Neuronal stem cell (in vitro differentiated cells): ENCODE measurements at regions not wholly inside any gene's neighbourhood (a gene's known extent, or its start where the extent isn't known, plus 50 kb on each side); places are given as distances from the start of the nearest gene placed in this dataset.

Experiments
- DNase-seq: peaks from one replicate; pipeline ENCODE4 v3.0.0-alpha.2; 2013; ENCODE audit warnings: low spot score
- H2AFZ ChIP-seq: one replicate; pipeline ENCODE4 v1.6.1; 2013; ENCODE audit warnings: mild to moderate bottlenecking, low read length, inconsistent platforms
- H2AK5ac ChIP-seq: 2 replicates; pipeline ENCODE4 v1.6.1; 2013; ENCODE audit warnings: low read depth, mild to moderate bottlenecking, inconsistent platforms, low read length, moderate library complexity, mixed read lengths
- H2BK120ac ChIP-seq: 2 replicates; pipeline ENCODE4 v1.6.1; 2013; ENCODE audit warnings: low read depth, mild to moderate bottlenecking, inconsistent platforms, low read length, moderate library complexity, mixed read lengths
- H2BK12ac ChIP-seq: one replicate; pipeline ENCODE4 v1.6.1; 2013; ENCODE audit warnings: low read length, inconsistent platforms
- H2BK15ac ChIP-seq: 2 replicates; pipeline ENCODE4 v1.6.1; 2013; ENCODE audit warnings: mild to moderate bottlenecking, low read length, inconsistent platforms, mixed read lengths
- H2BK5ac ChIP-seq: one replicate; pipeline ENCODE4 v1.6.1; 2013; ENCODE audit warnings: inconsistent platforms, mild to moderate bottlenecking, low read length, moderate library complexity
- H3K14ac ChIP-seq: one replicate; pipeline ENCODE4 v1.6.1; 2013; ENCODE audit warnings: low read length, inconsistent platforms
- H3K18ac ChIP-seq: 2 replicates; pipeline ENCODE4 v1.6.1; 2013; ENCODE audit warnings: low read length, inconsistent platforms
- H3K23ac ChIP-seq: 2 replicates; pipeline ENCODE4 v1.6.1; 2013; ENCODE audit warnings: low read depth, mild to moderate bottlenecking, mixed read lengths, low read length, inconsistent platforms; ENCODE audit not compliant: poor library complexity
- H3K27ac ChIP-seq: replicated peaks from 3 replicates; pipeline ENCODE4 v1.5.1; 2013; ENCODE audit warnings: low read length, inconsistent platforms
- H3K27me3 ChIP-seq, 3 experiments: 2 replicates each; pipeline ENCODE4 v1.6.1; 2013; ENCODE audit warnings: low read length in 3 of 3, mild to moderate bottlenecking in 2 of 3, inconsistent platforms in 1 of 3, low read depth in 1 of 3, mixed read lengths in 1 of 3, moderate library complexity in 1 of 3; ENCODE audit not compliant: control insufficient read depth in 3 of 3, insufficient read depth in 3 of 3
- H3K36me3 ChIP-seq, 2 donors: replicated peaks in 1 of 2; 2 replicates each; pipeline ENCODE4 v1.6.1; 2013; ENCODE audit warnings: low read length in 2 of 2; ENCODE audit not compliant: control insufficient read depth in 2 of 2, insufficient read depth in 2 of 2
- H3K4ac ChIP-seq: 2 replicates; pipeline ENCODE4 v1.6.1; 2013; ENCODE audit warnings: inconsistent platforms, mild to moderate bottlenecking, low read length, moderate library complexity
- H3K4me1 ChIP-seq, 2 donors: 1 replicate in 1 of 2; 2 replicates in 1 of 2; pipeline ENCODE4 v1.6.1; 2013; ENCODE audit warnings: low read length in 2 of 2, low read depth in 1 of 2; ENCODE audit not compliant: control insufficient read depth in 2 of 2, insufficient read depth in 1 of 2
- H3K4me2 ChIP-seq: one replicate; pipeline ENCODE4 v1.6.1; 2013; ENCODE audit warnings: mild to moderate bottlenecking, low read length, inconsistent platforms; ENCODE audit not compliant: insufficient read depth, poor library complexity, severe bottlenecking
- H3K4me3 ChIP-seq, 2 donors: 2 replicates each; pipeline ENCODE4 v1.5.1; 2013; ENCODE audit warnings: low read length in 2 of 2, mild to moderate bottlenecking in 2 of 2, inconsistent platforms in 1 of 2, moderate library complexity in 1 of 2
- H3K79me1 ChIP-seq: one replicate; pipeline ENCODE4 v1.6.1; 2013; ENCODE audit warnings: low read depth, mild to moderate bottlenecking, inconsistent platforms, low read length, moderate library complexity
- H3K9ac ChIP-seq: one replicate; pipeline ENCODE4 v1.6.1; 2013; ENCODE audit warnings: mild to moderate bottlenecking, low read depth, low read length, inconsistent platforms; ENCODE audit not compliant: poor library complexity
- H3K9me3 ChIP-seq, 2 donors: replicated peaks in 1 of 2; 2 replicates each; pipeline versions ENCODE3 to v1.6.1; 2013; ENCODE audit warnings: low read length in 2 of 2, mild to moderate bottlenecking in 2 of 2, inconsistent platforms in 1 of 2, low read depth in 1 of 2, mixed read lengths in 1 of 2, moderate library complexity in 1 of 2; ENCODE audit not compliant: control insufficient read depth in 2 of 2, insufficient read depth in 1 of 2
- H4K8ac ChIP-seq: one replicate; pipeline ENCODE4 v1.6.1; 2013; ENCODE audit warnings: low read depth, mild to moderate bottlenecking, inconsistent platforms, low read length, moderate library complexity
- H4K91ac ChIP-seq: one replicate; pipeline ENCODE4 v1.6.1; 2013; ENCODE audit warnings: low read length, low read depth, mild to moderate bottlenecking, inconsistent platforms; ENCODE audit not compliant: poor library complexity
- WGBS, 2 donors: extraction: QIAGEN DNeasy Blood & Tissue Kit; methylation state at CpG; one replicate each; pipeline ENCODE4 v1.1.7; 2013; ENCODE audit warnings: missing lambda C conversion rate in 2 of 2, mixed read lengths in 1 of 2; ENCODE audit not compliant: insufficient read length in 2 of 2, insufficient replicate concordance in 1 of 2; ENCODE audit errors: extremely low coverage in 2 of 2; 5-methylcytosine and 5-hydroxymethylcytosine counted together

DNA sequence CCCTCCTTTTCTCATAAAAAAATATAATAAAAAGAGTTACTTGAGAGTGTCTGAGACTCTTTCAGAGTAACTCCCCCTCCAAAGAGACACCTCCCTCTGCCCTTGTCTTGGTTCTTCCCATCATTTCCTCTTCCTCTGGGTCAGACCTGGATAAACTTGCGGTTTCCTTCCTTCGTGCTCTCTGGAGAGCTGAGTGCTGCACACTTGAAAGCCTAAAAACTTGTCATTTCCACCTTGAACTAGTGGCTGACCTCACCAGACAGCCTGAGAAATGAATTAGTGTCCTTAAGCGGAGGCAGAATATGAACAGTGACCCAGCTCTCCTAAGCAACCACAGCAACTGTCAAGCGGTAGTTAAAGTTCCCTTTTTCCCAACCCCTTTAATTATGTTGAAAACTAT is 88.4 kb upstream of the PROX1 start:
- Histone ChIP-seq H3K27me3 (no peaks in the 10 kb centered on the region), H3K18ac (no peak overlapping the region), H3K27ac (no peak overlapping the region), H3K36me3 (no peaks in the 10 kb centered on the region), H2BK15ac (no peak overlapping the region), H4K8ac (no peak overlapping the region), H3K9ac (no peak overlapping the region), H2BK120ac (no peak overlapping the region), H3K4me3 (no peak overlapping the region), H2AK5ac (no peak overlapping the region), H3K23ac (no peak overlapping the region), H2BK5ac (no peak overlapping the region), H4K91ac (no peak overlapping the region), H3K4me1 (no peaks in the 10 kb centered on the region), H3K4me2 (no peak overlapping the region), H3K79me1 (no peaks in the 10 kb centered on the region), H3K14ac (no peak overlapping the region), H2AFZ (no peak overlapping the region), H3K9me3 (no peaks in the 10 kb centered on the region), H2BK12ac (no peak overlapping the region), H3K4ac (no peak overlapping the region)
- DNase-seq, result no peak
- no CpG with 5 or more reads among the region's 4 CpGs for WGBS, 2 donors

DNA sequence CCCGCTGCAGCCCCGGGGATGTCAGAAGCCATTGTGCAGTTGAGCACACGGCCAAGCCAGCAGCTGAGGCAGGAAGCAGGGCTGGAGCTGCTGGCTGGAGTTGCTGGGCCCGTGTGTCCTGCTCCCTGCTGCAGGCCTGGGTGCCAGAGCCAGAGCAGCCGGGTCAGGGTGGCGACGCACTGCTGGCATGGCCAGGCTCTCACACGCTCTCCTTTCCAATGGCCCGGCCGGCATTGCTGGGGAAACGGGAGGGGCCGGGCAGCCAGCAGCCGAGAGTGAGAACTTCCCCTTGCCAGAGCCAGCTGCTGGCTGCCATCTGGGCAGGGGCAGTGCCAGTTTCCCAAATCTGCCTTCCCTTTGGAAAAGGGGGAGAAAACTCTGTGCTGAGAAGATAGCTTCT is 82.4 kb upstream of the PROX1 start:
- no peak overlapping the region for H2BK5ac ChIP-seq
- no peak overlapping the region for H4K8ac ChIP-seq
- no peaks in the 10 kb centered on the region for H3K36me3 ChIP-seq
- no CpG with 5 or more reads among the region's 13 CpGs for WGBS, 2 donors
- no peak overlapping the region for H2AFZ ChIP-seq
- no peak overlapping the region for H3K4ac ChIP-seq
- H4K91ac ChIP-seq, result no peak overlapping the region
- no peak overlapping the region for H2BK120ac ChIP-seq
- H3K27ac ChIP-seq, result no peak overlapping the region
- peak overlapping the region; percentile 42 for H3K14ac ChIP-seq
- peaks cover 0 to 3% of the 10 kb centered on the region in 2 donors for H3K4me1 ChIP-seq
- no peaks in the 10 kb centered on the region for H3K79me1 ChIP-seq
- no peaks in the 10 kb centered on the region for H3K27me3 ChIP-seq
- no peak overlapping the region for H3K9ac ChIP-seq
- no peak overlapping the region for H2AK5ac ChIP-seq
- peak overlapping the region; percentile 28 for H3K23ac ChIP-seq
- H2BK12ac ChIP-seq, result peak overlapping the region; percentile 8
- DNase-seq, result no peak
- no peaks in the 10 kb centered on the region for H3K9me3 ChIP-seq
- no peak overlapping the region for H3K4me2 ChIP-seq
- no peak overlapping the region for H3K4me3 ChIP-seq
- no peak overlapping the region for H2BK15ac ChIP-seq
- peak overlapping the region; percentile 68 for H3K18ac ChIP-seq

DNA sequence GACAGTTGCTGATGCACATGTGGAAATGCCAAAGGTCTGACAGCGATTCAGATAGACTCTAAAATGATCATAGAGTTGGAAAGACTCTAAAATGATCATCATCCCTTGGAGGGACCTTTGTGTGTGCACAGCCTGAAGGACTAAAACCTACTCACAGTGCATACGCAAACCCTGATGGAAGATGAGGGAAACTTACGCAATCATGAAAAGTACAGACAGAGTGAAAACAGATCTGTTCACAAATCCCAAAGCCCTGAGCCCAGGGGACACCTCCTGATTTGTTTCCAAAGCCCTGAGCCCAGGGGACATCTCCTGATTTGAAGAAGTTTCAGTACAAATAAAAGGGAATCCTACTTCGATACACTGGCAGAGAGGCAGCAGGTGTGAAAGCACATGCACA is 79.3 kb upstream of the PROX1 start:
- no peak overlapping the region for H4K91ac ChIP-seq
- no peak for DNase-seq
- no peaks in the 10 kb centered on the region for H3K36me3 ChIP-seq
- no CpG with 5 or more reads among the region's 4 CpGs for WGBS, 2 donors
- H3K4me2 ChIP-seq, result no peak overlapping the region
- no peaks in the 10 kb centered on the region for H3K79me1 ChIP-seq
- H3K9me3 ChIP-seq, result no peaks in the 10 kb centered on the region
- H4K8ac ChIP-seq, result no peak overlapping the region
- H2BK120ac ChIP-seq, result no peak overlapping the region
- no peak overlapping the region for H2BK12ac ChIP-seq
- H2BK5ac ChIP-seq, result no peak overlapping the region
- H2AK5ac ChIP-seq, result no peak overlapping the region
- H3K4me3 ChIP-seq, result no peak overlapping the region
- H2AFZ ChIP-seq, result no peak overlapping the region
- H3K14ac ChIP-seq, result no peak overlapping the region
- H3K23ac ChIP-seq, result no peak overlapping the region
- H3K4ac ChIP-seq, result no peak overlapping the region
- no peak overlapping the region for H3K27ac ChIP-seq
- H3K9ac ChIP-seq, result no peak overlapping the region
- no peak overlapping the region for H2BK15ac ChIP-seq
- H3K4me1 ChIP-seq, result peaks cover 0 to 3% of the 10 kb centered on the region in 2 donors
- H3K18ac ChIP-seq, result no peak overlapping the region
- no peaks in the 10 kb centered on the region for H3K27me3 ChIP-seq

DNA sequence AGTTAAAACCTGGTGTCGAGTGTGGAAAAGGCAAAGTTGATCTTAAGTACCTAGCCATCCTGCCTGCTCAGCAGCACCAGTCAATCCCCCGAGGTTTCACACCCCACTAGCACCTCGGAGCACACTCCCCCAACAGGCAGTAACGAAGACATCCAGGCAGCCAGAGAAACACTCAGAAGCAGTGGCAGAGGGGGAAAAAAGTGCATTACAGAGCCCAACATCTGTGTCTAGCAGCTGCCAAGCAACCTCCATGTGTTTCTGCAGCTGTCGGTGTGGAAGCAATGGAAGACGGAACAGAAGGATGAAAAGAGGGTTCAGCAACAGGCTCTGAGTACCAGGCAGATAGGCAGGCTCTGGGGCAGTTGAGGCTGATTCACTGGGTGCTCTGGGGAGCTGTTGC is 73.4 kb upstream of the PROX1 start:
- Histone ChIP-seq H3K4me3 (no peak overlapping the region), H2BK15ac (no peak overlapping the region), H4K8ac (no peak overlapping the region), H3K79me1 (no peaks in the 10 kb centered on the region), H2AFZ (no peak overlapping the region), H3K4me1 (no peaks in the 10 kb centered on the region), H2BK5ac (no peak overlapping the region), H3K4me2 (no peak overlapping the region), H3K27ac (no peak overlapping the region), H3K9me3 (no peaks in the 10 kb centered on the region), H3K23ac (no peak overlapping the region), H2BK120ac (no peak overlapping the region), H2BK12ac (no peak overlapping the region), H3K18ac (no peak overlapping the region), H3K36me3 (no peaks in the 10 kb centered on the region), H4K91ac (no peak overlapping the region), H3K9ac (no peak overlapping the region), H3K27me3 (peaks cover 0 to 3% (median 0%) of the 10 kb centered on the region in 3 experiments), H2AK5ac (no peak overlapping the region), H3K14ac (no peak overlapping the region), H3K4ac (no peak overlapping the region)
- no peak for DNase-seq
- WGBS, 2 donors, result no CpG with 5 or more reads among the region's 6 CpGs
